ENCODE measurements at regions not wholly inside any gene's neighbourhood (a gene's known extent, or its start where the extent isn't known, plus 50 kb on each side); places are given as distances from the start of the nearest gene placed in this dataset.

DNA sequence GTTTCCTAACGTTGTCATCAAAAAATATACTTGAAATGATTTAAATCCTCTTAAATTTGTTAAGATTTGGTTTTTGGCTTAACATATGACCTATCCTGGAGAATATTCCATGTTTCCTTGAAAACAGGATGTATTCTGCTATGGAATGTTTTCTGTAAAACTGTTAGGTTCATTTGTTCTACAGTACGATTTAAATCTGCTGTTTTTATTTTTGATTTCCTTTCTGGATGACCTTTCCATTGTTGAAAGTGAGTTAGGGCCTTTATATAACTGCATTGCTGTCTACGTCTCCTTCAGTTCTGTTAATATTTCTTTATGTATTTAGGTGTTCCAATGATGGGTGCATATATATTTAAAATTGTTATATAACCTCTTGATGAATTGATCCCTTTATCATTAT, 465.3 kb upstream of the ALCAM start:
- TF ChIP-seq, protein P1, sequence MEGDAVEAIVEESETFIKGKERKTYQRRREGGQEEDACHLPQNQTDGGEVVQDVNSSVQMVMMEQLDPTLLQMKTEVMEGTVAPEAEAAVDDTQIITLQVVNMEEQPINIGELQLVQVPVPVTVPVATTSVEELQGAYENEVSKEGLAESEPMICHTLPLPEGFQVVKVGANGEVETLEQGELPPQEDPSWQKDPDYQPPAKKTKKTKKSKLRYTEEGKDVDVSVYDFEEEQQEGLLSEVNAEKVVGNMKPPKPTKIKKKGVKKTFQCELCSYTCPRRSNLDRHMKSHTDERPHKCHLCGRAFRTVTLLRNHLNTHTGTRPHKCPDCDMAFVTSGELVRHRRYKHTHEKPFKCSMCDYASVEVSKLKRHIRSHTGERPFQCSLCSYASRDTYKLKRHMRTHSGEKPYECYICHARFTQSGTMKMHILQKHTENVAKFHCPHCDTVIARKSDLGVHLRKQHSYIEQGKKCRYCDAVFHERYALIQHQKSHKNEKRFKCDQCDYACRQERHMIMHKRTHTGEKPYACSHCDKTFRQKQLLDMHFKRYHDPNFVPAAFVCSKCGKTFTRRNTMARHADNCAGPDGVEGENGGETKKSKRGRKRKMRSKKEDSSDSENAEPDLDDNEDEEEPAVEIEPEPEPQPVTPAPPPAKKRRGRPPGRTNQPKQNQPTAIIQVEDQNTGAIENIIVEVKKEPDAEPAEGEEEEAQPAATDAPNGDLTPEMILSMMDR (IDR thresholded peaks at IDR 0.05): no peak
- Mint-ChIP-seq H3K27ac (ENCODE audit: unreplicated experiment) (no peak overlapping the region), H3K4me1 (ENCODE audit: low read depth) (peaks cover 12% of the 10 kb centered on the region), H3K36me3 (ENCODE audit: low read depth) (peaks cover 4% of the 10 kb centered on the region), H3K4me3 (ENCODE audit: unreplicated experiment) (no peak overlapping the region), H3K27me3 (ENCODE audit: low read depth) (no peaks in the 10 kb centered on the region), H3K9me3 (ENCODE audit: low read depth) (peaks cover 23% of the 10 kb centered on the region)
- DNase-seq (ENCODE audit: low spot score): no peak

- peaks cover 4% of the 10 kb centered on the region for H3K36me3 Mint-ChIP-seq (ENCODE audit: low read depth)
- H3K9me3 Mint-ChIP-seq (ENCODE audit: low read depth): peaks cover 28% of the 10 kb centered on the region
- TF ChIP-seq, protein P1 (IDR thresholded peaks at IDR 0.05): no peak
- no peak overlapping the region for H3K27ac Mint-ChIP-seq (ENCODE audit: unreplicated experiment)
- peaks cover 16% of the 10 kb centered on the region for H3K4me1 Mint-ChIP-seq (ENCODE audit: low read depth)
- no peak overlapping the region for H3K4me3 Mint-ChIP-seq (ENCODE audit: unreplicated experiment)
- no peak for DNase-seq (ENCODE audit: low spot score)
- no peaks in the 10 kb centered on the region for H3K27me3 Mint-ChIP-seq (ENCODE audit: low read depth)
Measured at GRCh38 chr3:104903064-104903463, 463.6 kb upstream of the ALCAM start.

DNA sequence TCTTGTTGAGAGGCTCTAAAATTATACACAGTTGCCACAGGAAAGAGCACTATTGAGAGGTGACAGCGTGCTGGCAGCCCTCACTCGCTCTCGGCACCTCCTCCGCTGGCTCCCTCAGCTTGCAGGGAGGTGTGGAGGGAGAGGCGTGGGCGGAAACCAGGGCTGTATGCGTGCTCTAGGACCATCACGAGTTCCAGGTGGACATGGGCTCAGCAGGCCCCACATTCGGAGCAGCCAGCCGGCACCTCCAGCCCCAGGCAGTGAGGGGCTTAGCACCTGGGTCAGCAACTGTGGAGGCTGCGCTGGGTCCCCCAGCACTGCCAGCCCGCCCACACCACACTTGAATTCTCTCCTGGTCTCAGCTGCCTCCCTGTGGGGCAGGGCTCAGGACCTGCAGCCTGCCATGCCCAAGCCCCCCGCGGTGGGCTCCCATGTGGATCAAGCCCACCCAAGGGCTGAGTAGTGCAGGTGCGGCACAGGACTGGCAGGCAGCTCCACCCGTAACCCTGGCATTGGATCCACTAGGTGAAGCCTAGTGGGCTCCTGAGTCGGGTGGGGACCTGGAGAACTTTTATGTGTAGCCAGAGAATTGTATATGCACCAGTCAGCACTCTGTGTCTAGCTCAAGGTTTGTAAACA, 460.6 kb upstream of the ALCAM start:
- Mint-ChIP-seq H3K27me3 (ENCODE audit: low read depth) (no peaks in the 10 kb centered on the region), H3K9me3 (ENCODE audit: low read depth) (peaks cover 28% of the 10 kb centered on the region), H3K4me3 (ENCODE audit: unreplicated experiment) (no peak overlapping the region), H3K27ac (ENCODE audit: unreplicated experiment) (no peak overlapping the region), H3K36me3 (ENCODE audit: low read depth) (peaks cover 4% of the 10 kb centered on the region), H3K4me1 (ENCODE audit: low read depth) (peaks cover 35% of the 10 kb centered on the region)
- DNase-seq (ENCODE audit: low spot score): no peak
- TF ChIP-seq, protein P1 (IDR thresholded peaks at IDR 0.05): no peak

- peaks cover 40% of the 10 kb centered on the region for H3K4me1 Mint-ChIP-seq (ENCODE audit: low read depth)
Measured at GRCh38 chr3:104907507-104907906, 459.2 kb upstream of the ALCAM start.

GRCh38 chr3:104908761-104909160, 457.9 kb upstream of the ALCAM start:
- Mint-ChIP-seq H3K4me1 (ENCODE audit: low read depth) (peaks cover 40% of the 10 kb centered on the region), H3K27ac (ENCODE audit: unreplicated experiment) (peak overlapping the region; percentile 80), H3K4me3 (ENCODE audit: unreplicated experiment) (no peak overlapping the region), H3K9me3 (ENCODE audit: low read depth) (peaks cover 7% of the 10 kb centered on the region), H3K36me3 (ENCODE audit: low read depth) (no peaks in the 10 kb centered on the region), H3K27me3 (ENCODE audit: low read depth) (no peaks in the 10 kb centered on the region)
- DNase-seq (ENCODE audit: low spot score): no peak
- TF ChIP-seq, protein P1 (IDR thresholded peaks at IDR 0.05): no peak

More at GRCh38 chr3:104907507-104907906, 459.2 kb upstream of the ALCAM start:
- H3K4me3 Mint-ChIP-seq (ENCODE audit: unreplicated experiment): no peak overlapping the region
- H3K36me3 Mint-ChIP-seq (ENCODE audit: low read depth): peaks cover 4% of the 10 kb centered on the region
- DNase-seq (ENCODE audit: low spot score): no peak
- H3K9me3 Mint-ChIP-seq (ENCODE audit: low read depth): peaks cover 18% of the 10 kb centered on the region
- TF ChIP-seq, protein P1 (IDR thresholded peaks at IDR 0.05): no peak
- H3K27ac Mint-ChIP-seq (ENCODE audit: unreplicated experiment): peak overlapping the region; percentile 74
- H3K27me3 Mint-ChIP-seq (ENCODE audit: low read depth): no peaks in the 10 kb centered on the region
